Keratinocyte (primary cell): ENCODE measurements at regions not wholly inside any gene's neighbourhood (a gene's known extent, or its start where the extent isn't known, plus 50 kb on each side); places are given as distances from the start of the nearest gene placed in this dataset.
"Not testable (repeated sequence)": the region's sequence is repeated elsewhere in the genome, so short reads cannot be mapped to it uniquely, and the experiment has no call there.

Experiments
- DNase-seq: peaks from one replicate; pipeline ENCODE4 v3.0.0-alpha.2; 2011; ENCODE audit warnings: low read depth, missing footprints, low spot score
- FAIRE-seq: peaks from 2 replicates; lab custom pipeline; 2011; peaks lifted over from hg19 to GRCh38; lab: Jason Lieb, UNC
- H2AFZ ChIP-seq: 2 replicates; pipeline ENCODE4 v1.6.0; 2012; ENCODE audit warnings: low read length, control low read depth, inconsistent platforms; ENCODE audit not compliant: control insufficient read depth
- H3K27ac ChIP-seq: 2 replicates; pipeline ENCODE4 v1.5.1; 2011; ENCODE audit warnings: low read length; ENCODE audit not compliant: control insufficient read depth, insufficient read depth
- H3K27me3 ChIP-seq: 3 replicates; pipeline ENCODE4 v1.6.0; 2011; ENCODE audit warnings: low read length; ENCODE audit not compliant: control insufficient read depth, insufficient read depth; ENCODE audit errors: extremely low read depth
- H3K36me3 ChIP-seq, 2 experiments: 2 replicates in 1 of 2; 3 replicates in 1 of 2; pipeline ENCODE4 v1.5.1; 2011; ENCODE audit warnings: low read length in 2 of 2, mild to moderate bottlenecking in 1 of 2; ENCODE audit not compliant: control insufficient read depth in 2 of 2, insufficient read depth in 2 of 2; ENCODE audit errors: extremely low read depth in 1 of 2
- H3K4me1 ChIP-seq: 3 replicates; pipeline ENCODE4 v1.5.1; 2011; ENCODE audit warnings: low read length; ENCODE audit not compliant: control insufficient read depth, insufficient read depth; ENCODE audit errors: extremely low read depth
- H3K4me2 ChIP-seq: 3 replicates; pipeline ENCODE4 v1.6.0; 2011; ENCODE audit warnings: low read depth, low read length; ENCODE audit not compliant: control insufficient read depth, insufficient read depth; ENCODE audit errors: extremely low read depth
- H3K4me3 ChIP-seq, 3 experiments: fragments of 200-600 bp in 1 of 3; sonication (generic) in 1 of 3; 2 replicates in 2 of 3; 3 replicates in 1 of 3; pipeline ENCODE4 v1.5.1; 2011 to 2016; ENCODE audit warnings: low read length in 3 of 3, mild to moderate bottlenecking in 3 of 3, control low read depth in 2 of 3, inconsistent platforms in 1 of 3, low read depth in 1 of 3, mixed read lengths in 1 of 3, mixed run types in 1 of 3, moderate library complexity in 1 of 3; ENCODE audit not compliant: control insufficient read depth in 2 of 3, insufficient read depth in 2 of 3; ENCODE audit errors: extremely low read depth in 1 of 3
- H3K79me2 ChIP-seq: 2 replicates; pipeline ENCODE4 v1.6.0; 2012; ENCODE audit warnings: low read length; ENCODE audit not compliant: control insufficient read depth, insufficient read depth
- H3K9ac ChIP-seq: 3 replicates; pipeline ENCODE4 v1.6.0; 2011; ENCODE audit warnings: low read length; ENCODE audit not compliant: control insufficient read depth, insufficient read depth; ENCODE audit errors: extremely low read depth
- H3K9me1 ChIP-seq: 3 replicates; pipeline ENCODE4 v1.6.0; 2011; ENCODE audit warnings: low read length; ENCODE audit not compliant: control insufficient read depth, insufficient read depth; ENCODE audit errors: extremely low read depth
- H3K9me3 ChIP-seq: 2 replicates; pipeline ENCODE4 v1.5.1; 2012; ENCODE audit warnings: low read depth, low read length; ENCODE audit not compliant: control insufficient read depth
- H4K20me1 ChIP-seq: 3 replicates; pipeline ENCODE4 v1.6.0; 2011; ENCODE audit warnings: low read length; ENCODE audit not compliant: control insufficient read depth, insufficient read depth; ENCODE audit errors: extremely low read depth
- CTCF ChIP-seq, 3 experiments: IDR thresholded peaks in 1 of 3; conservative IDR thresholded peaks in 1 of 3; optimal IDR thresholded peaks in 1 of 3; 2 replicates in 2 of 3; 3 replicates in 1 of 3; pipeline versions ENCODE3 to v1.5.1; 2011; ENCODE audit warnings: low read length in 3 of 3, mild to moderate bottlenecking in 3 of 3, moderate library complexity in 2 of 3, control low read depth in 1 of 3, inconsistent platforms in 1 of 3; ENCODE audit not compliant: insufficient read depth in 2 of 3; ENCODE audit errors: extremely low read depth in 1 of 3
- EZH2 ChIP-seq: IDR thresholded peaks from one replicate; pipeline ENCODE4 v1.6.1; 2012; ENCODE audit warnings: inconsistent platforms, mild to moderate bottlenecking, low read length, moderate library complexity
- dilution Hi-C: fragments of 300-500 bp; cut with MboI; formaldehyde crosslinking; loops from one replicate; pipeline ENCODE4 v1.7.0; 2020; ENCODE audit warnings: low sequenced_read_pairs; ENCODE audit not compliant: extremely low pct_ligation_motif_present

GRCh38 chr3:164401923-164402322 is 676.4 kb downstream of the SI start:
- TF ChIP-seq EZH2 = no peak
- no peak for TF ChIP-seq CTCF (optimal IDR thresholded peaks at IDR 0.05 in 1 of 3, IDR thresholded peaks at IDR 0.05 in 1 of 3, conservative IDR thresholded peaks at IDR 0.05 in 1 of 3; ENCODE audit: extremely low read depth in 1 of 3, insufficient read depth in 2 of 3, low read length in 3 of 3)
- no peaks in the 10 kb centered on the region for H3K36me3 ChIP-seq
- no peak overlapping the region for H2AFZ ChIP-seq
- H3K9ac ChIP-seq = no peak overlapping the region
- no peaks in the 10 kb centered on the region for H3K79me2 ChIP-seq
- H3K4me2 ChIP-seq = no peak overlapping the region
- H3K9me1 ChIP-seq = no peaks in the 10 kb centered on the region
- H3K4me1 ChIP-seq = no peaks in the 10 kb centered on the region
- FAIRE-seq (no peak), DNase-seq (no peak)
- no peaks in the 10 kb centered on the region for H3K27me3 ChIP-seq
- H3K4me3 ChIP-seq = no peak overlapping the region
- no peaks in the 10 kb centered on the region for H3K9me3 ChIP-seq
- no peaks in the 10 kb centered on the region for H4K20me1 ChIP-seq
- no peak overlapping the region for H3K27ac ChIP-seq
- dilution Hi-C loops = no loop called here

GRCh38 chr3:164401440-164401839 is 676.9 kb downstream of the SI start:
- H3K4me3 ChIP-seq, DNase-seq, H3K9me1 ChIP-seq, H3K27me3 ChIP-seq, H2AFZ ChIP-seq, FAIRE-seq, H3K9ac ChIP-seq, H3K9me3 ChIP-seq, H3K36me3 ChIP-seq, H3K4me1 ChIP-seq, H4K20me1 ChIP-seq, H3K27ac ChIP-seq, dilution Hi-C loops, H3K4me2 ChIP-seq, H3K79me2 ChIP-seq: not testable (repeated sequence)

GRCh38 chr3:164397462-164397861 is 680.8 kb downstream of the SI start:
- no peaks in the 10 kb centered on the region for H3K9me3 ChIP-seq
- no peak for FAIRE-seq
- dilution Hi-C loops = no loop called here

More at GRCh38 chr3:164397462-164397861, 680.8 kb downstream of the SI start:
- Histone ChIP-seq H3K27ac (no peak overlapping the region), H4K20me1 (no peaks in the 10 kb centered on the region), H2AFZ (no peak overlapping the region), H3K36me3 (no peaks in the 10 kb centered on the region), H3K27me3 (no peaks in the 10 kb centered on the region), H3K9ac (no peak overlapping the region), H3K4me2 (no peak overlapping the region), H3K4me1 (no peaks in the 10 kb centered on the region), H3K9me1 (no peaks in the 10 kb centered on the region), H3K4me3 (no peak overlapping the region), H3K79me2 (no peaks in the 10 kb centered on the region)
- no peak for DNase-seq
- TF ChIP-seq EZH2 (no peak), CTCF (optimal IDR thresholded peaks at IDR 0.05 in 1 of 3, IDR thresholded peaks at IDR 0.05 in 1 of 3, conservative IDR thresholded peaks at IDR 0.05 in 1 of 3; ENCODE audit: extremely low read depth in 1 of 3, insufficient read depth in 2 of 3, low read length in 3 of 3) (no peak)
